ENCODE measurements at regions not wholly inside any gene's neighbourhood (a gene's known extent, or its start where the extent isn't known, plus 50 kb on each side); places are given as distances from the start of the nearest gene placed in this dataset.

DNA sequence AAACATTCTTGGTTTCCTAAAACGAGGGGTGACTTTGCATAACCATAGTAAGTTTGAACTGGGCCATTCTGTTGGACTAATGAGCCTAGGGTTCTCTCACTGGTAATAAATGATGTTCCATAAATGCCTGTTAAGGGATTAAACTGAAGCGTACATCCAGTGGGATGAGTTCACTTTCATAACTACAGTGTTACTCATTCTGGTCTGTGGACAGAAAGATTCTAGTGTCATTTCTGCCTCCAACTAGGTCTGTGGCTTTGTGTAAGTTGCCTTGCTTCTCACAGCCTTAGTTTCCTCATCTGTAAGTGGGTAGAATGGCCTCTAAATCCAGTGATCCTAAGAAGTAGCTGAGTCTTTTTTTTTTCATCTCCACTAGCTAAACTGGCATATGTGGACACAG, 1860.6 kb upstream of the PIK3C3 start:
- no peak overlapping the region for H3K4me3 ChIP-seq
- no peaks in the 10 kb centered on the region for H3K9me3 ChIP-seq
- DNase-seq (ENCODE audit: low spot score in 2 of 2), result no peak
- TF ChIP-seq, protein P1, sequence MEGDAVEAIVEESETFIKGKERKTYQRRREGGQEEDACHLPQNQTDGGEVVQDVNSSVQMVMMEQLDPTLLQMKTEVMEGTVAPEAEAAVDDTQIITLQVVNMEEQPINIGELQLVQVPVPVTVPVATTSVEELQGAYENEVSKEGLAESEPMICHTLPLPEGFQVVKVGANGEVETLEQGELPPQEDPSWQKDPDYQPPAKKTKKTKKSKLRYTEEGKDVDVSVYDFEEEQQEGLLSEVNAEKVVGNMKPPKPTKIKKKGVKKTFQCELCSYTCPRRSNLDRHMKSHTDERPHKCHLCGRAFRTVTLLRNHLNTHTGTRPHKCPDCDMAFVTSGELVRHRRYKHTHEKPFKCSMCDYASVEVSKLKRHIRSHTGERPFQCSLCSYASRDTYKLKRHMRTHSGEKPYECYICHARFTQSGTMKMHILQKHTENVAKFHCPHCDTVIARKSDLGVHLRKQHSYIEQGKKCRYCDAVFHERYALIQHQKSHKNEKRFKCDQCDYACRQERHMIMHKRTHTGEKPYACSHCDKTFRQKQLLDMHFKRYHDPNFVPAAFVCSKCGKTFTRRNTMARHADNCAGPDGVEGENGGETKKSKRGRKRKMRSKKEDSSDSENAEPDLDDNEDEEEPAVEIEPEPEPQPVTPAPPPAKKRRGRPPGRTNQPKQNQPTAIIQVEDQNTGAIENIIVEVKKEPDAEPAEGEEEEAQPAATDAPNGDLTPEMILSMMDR (IDR thresholded peaks at IDR 0.05), result no peak
- no peak for TF ChIP-seq EP300 (IDR thresholded peaks at IDR 0.05)
- TF ChIP-seq POLR2AphosphoS5 (IDR thresholded peaks at IDR 0.05), result no peak
- H3K4me1 ChIP-seq, result no peaks in the 10 kb centered on the region
- no peaks in the 10 kb centered on the region for H3K36me3 ChIP-seq
- no peaks in the 10 kb centered on the region for H3K27me3 ChIP-seq
- no peak overlapping the region for H3K27ac ChIP-seq
- 81% methylated on average over 2 of the region's 2 CpGs for WGBS

DNA sequence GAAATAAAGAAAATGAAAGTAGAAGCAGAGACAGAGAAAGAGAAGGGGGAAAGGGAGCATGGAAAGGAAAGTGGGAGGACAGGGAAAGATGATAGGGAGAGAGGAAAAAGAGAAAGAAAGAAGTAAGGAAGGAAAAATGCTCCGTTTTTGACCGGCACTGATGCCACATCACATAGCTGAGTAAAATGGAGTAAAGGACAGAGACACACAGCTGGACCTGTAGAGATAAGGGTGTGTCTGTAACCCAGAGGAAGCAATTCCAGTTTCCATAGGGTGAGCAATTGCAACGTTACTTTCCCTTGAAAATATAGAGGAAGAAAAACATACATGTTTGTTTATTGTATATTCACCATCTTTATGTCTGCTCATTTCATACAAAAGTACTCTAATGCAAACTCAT, 1866.9 kb upstream of the PIK3C3 start:
- WGBS, result 68% methylated on average over 3 of the region's 3 CpGs
- Histone ChIP-seq H3K4me1 (no peaks in the 10 kb centered on the region), H3K4me3 (no peak overlapping the region), H3K27me3 (no peaks in the 10 kb centered on the region), H3K9me3 (no peaks in the 10 kb centered on the region), H3K27ac (no peak overlapping the region), H3K36me3 (no peaks in the 10 kb centered on the region)
- TF ChIP-seq POLR2A (IDR thresholded peaks at IDR 0.05) (no peak), POLR2AphosphoS5 (IDR thresholded peaks at IDR 0.05) (no peak), EP300 (IDR thresholded peaks at IDR 0.05) (no peak)
- TF ChIP-seq, protein P1 (IDR thresholded peaks at IDR 0.05), result no peak
- DNase-seq (ENCODE audit: low spot score in 2 of 2), result no peak

DNA sequence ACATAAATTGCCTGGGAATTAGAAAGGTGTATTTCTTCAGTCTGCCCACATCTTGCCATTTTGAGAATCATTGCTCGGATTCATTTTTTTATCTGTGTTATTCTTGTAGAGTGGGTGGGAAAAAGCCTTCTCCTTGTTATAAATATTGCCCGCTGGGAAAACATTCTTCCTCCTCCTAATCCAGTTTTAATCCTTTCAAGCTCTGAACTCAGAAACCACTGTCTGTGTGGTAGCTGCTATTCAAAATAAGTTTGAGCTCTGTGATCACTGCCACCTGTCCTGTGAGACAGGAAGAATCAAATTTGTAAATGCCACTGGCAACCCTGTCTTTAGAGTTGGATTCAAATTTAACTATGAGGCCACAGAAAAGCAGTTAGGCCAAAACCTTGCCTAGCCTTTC, 1875.2 kb upstream of the PIK3C3 start:
- no peaks in the 10 kb centered on the region for H3K36me3 ChIP-seq
- H3K27me3 ChIP-seq, result no peaks in the 10 kb centered on the region
- no peak overlapping the region for H3K27ac ChIP-seq
- no peaks in the 10 kb centered on the region for H3K4me1 ChIP-seq
- no peaks in the 10 kb centered on the region for H3K9me3 ChIP-seq
- H3K4me3 ChIP-seq, result no peak overlapping the region
- TF ChIP-seq POLR2AphosphoS5 (IDR thresholded peaks at IDR 0.05), result no peak
- no peak for TF ChIP-seq POLR2A (IDR thresholded peaks at IDR 0.05)
- TF ChIP-seq, protein P1 (IDR thresholded peaks at IDR 0.05), result no peak
- TF ChIP-seq EP300 (IDR thresholded peaks at IDR 0.05), result no peak
- no peak for DNase-seq (ENCODE audit: low spot score in 2 of 2)
- 67% methylated on average over 2 of the region's 2 CpGs for WGBS

DNA sequence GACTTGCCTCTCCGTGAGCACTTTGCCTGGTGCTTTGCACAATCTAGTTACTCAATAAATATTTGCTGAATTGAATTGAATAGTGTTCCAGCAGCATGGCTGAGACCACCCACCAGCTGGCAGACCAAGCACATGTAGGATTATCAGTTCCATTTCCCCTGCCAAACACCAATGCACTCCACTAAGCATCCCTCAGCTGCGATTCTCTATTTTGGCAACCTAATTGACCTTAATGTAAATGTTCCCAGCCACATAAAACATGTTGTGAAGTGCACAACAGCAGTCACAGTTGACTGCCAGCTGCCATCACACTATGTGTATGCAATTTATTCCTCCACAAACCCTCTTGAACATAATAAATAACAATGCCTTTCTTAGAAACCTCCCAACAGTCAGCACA, 1879.4 kb upstream of the PIK3C3 start:
- Histone ChIP-seq H3K4me1 (no peaks in the 10 kb centered on the region), H3K36me3 (no peaks in the 10 kb centered on the region), H3K27ac (no peak overlapping the region), H3K9me3 (no peaks in the 10 kb centered on the region), H3K27me3 (no peaks in the 10 kb centered on the region), H3K4me3 (no peak overlapping the region)
- 75% methylated on average over 2 of the region's 2 CpGs for WGBS
- DNase-seq (ENCODE audit: low spot score in 2 of 2), result no peak
- no peak for TF ChIP-seq POLR2AphosphoS5 (IDR thresholded peaks at IDR 0.05)

DNA sequence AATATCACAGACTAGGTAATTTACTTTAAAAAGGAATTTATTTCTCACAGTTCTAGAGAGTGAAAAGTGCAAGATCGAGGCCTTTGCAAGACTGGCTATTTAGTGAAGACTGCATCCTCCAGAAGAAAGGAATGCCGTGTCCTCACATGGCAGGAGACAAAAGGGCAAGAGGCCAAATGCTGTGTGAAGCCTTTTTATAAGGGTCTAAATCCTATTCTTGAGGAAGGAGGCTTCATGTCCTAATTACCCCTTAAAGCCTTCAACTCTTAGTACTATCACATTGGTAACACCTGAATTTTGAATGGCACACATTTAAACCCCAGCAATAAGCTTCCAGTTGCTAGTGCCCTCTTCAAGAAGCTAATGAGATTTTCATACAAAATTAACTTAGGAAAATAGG, 1882.3 kb upstream of the PIK3C3 start:
- no peaks in the 10 kb centered on the region for H3K27me3 ChIP-seq
- WGBS, result 73% methylated on average over 2 of the region's 2 CpGs
- TF ChIP-seq POLR2A (IDR thresholded peaks at IDR 0.05), result no peak
- no peak for TF ChIP-seq EP300 (IDR thresholded peaks at IDR 0.05)
- no peak for TF ChIP-seq POLR2AphosphoS5 (IDR thresholded peaks at IDR 0.05)
- TF ChIP-seq, protein P1 (IDR thresholded peaks at IDR 0.05), result no peak

DNA sequence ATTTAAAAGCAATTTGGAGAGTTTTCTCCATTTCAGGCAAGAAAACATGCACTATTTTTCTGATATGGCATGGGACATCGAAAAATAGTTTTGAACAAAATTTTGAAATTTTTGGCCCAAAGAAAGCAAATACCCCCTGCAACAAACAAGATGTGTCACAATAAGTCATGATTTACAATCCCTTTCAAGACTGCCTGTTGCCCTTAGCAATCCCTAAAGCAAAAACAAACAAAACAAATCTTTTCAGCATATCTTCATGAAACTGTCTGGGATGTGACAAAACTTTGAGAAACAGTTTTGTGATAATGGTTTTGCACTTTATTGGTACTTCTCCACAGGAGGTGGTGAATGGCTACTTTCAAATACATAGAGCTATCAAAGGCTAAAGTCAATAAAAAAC, 1888.7 kb upstream of the PIK3C3 start:
- Histone ChIP-seq H3K4me1 (no peaks in the 10 kb centered on the region), H3K9me3 (no peaks in the 10 kb centered on the region), H3K27me3 (no peaks in the 10 kb centered on the region), H3K27ac (no peak overlapping the region), H3K36me3 (no peaks in the 10 kb centered on the region), H3K4me3 (no peak overlapping the region)
- WGBS, result 77% methylated on average over 1 of the region's 1 CpG
- TF ChIP-seq POLR2AphosphoS5 (IDR thresholded peaks at IDR 0.05), result no peak
- TF ChIP-seq, protein P1 (IDR thresholded peaks at IDR 0.05), result no peak
- no peak for DNase-seq (ENCODE audit: low spot score in 2 of 2)

More for the DNA sequence above, 1882.3 kb upstream of the PIK3C3 start:
- H3K4me1 ChIP-seq, result no peaks in the 10 kb centered on the region
- no peak overlapping the region for H3K27ac ChIP-seq
- no peaks in the 10 kb centered on the region for H3K9me3 ChIP-seq
- H3K36me3 ChIP-seq, result no peaks in the 10 kb centered on the region
- DNase-seq (ENCODE audit: low spot score in 2 of 2), result no peak
- no peak overlapping the region for H3K4me3 ChIP-seq
